Neural progenitor cell (in vitro differentiated cells): ENCODE measurements at regions not wholly inside any gene's neighbourhood (a gene's known extent, or its start where the extent isn't known, plus 50 kb on each side); places are given as distances from the start of the nearest gene placed in this dataset.

ENCODE experiments used
- EZH2 ChIP-seq: fragments of 200-600 bp; sonication (generic); IDR thresholded peaks from 2 replicates; pipeline ENCODE4 v1.6.1; 2017; ENCODE audit warnings: antibody characterized with exemption, mild to moderate bottlenecking, moderate library complexity
- EZH2phosphoT487 ChIP-seq: fragments of 200-600 bp; sonication (generic); IDR thresholded peaks from 2 replicates; pipeline ENCODE4 v1.6.1; 2017; ENCODE audit warnings: antibody characterized with exemption
- TF ChIP-seq, protein P1 (sequence below): fragments of 200-600 bp; sonication (generic); IDR thresholded peaks from 2 replicates; pipeline ENCODE4 v1.5.1; 2017; ENCODE audit warnings: antibody characterized with exemption, mild to moderate bottlenecking

DNA sequence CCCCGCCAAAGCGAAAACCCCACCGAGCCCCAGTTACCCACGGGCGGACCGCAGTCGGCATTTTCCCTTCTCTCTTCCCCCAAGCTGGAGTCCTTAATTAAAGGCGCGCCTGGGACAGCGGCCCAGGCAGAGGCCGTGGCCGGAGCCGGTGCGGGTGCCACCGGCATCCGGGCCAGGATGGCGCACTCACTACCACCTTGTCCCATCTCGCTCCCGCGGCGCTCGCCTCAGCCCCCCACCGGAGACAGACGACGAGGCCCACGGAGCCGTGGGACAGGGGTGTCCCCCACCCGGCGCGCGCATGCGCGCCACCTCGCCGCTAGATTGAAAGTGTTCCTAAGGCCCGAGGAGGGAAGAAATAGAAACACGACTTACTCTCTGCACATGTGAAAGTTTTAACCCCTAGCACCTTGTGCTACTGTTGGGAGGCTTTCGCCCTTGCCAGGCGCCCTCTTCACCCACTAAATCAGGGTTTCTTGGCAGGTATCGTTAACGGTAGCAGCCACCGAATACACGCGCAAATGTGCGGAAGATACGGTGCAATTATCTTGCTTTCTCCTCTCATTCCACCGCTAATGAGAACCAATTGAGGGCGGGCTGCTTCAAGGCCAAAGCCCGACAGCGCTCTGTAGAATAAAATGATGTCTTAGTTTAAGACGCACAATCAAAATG is 64.3 kb upstream of the CCDC160 start:
- TF ChIP-seq, protein P1, sequence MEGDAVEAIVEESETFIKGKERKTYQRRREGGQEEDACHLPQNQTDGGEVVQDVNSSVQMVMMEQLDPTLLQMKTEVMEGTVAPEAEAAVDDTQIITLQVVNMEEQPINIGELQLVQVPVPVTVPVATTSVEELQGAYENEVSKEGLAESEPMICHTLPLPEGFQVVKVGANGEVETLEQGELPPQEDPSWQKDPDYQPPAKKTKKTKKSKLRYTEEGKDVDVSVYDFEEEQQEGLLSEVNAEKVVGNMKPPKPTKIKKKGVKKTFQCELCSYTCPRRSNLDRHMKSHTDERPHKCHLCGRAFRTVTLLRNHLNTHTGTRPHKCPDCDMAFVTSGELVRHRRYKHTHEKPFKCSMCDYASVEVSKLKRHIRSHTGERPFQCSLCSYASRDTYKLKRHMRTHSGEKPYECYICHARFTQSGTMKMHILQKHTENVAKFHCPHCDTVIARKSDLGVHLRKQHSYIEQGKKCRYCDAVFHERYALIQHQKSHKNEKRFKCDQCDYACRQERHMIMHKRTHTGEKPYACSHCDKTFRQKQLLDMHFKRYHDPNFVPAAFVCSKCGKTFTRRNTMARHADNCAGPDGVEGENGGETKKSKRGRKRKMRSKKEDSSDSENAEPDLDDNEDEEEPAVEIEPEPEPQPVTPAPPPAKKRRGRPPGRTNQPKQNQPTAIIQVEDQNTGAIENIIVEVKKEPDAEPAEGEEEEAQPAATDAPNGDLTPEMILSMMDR: no peak
- no peak for TF ChIP-seq EZH2phosphoT487
- TF ChIP-seq EZH2: no peak
